ENCODE measurements at regions not wholly inside any gene's neighbourhood (a gene's known extent, or its start where the extent isn't known, plus 50 kb on each side); places are given as distances from the start of the nearest gene placed in this dataset.

DNA sequence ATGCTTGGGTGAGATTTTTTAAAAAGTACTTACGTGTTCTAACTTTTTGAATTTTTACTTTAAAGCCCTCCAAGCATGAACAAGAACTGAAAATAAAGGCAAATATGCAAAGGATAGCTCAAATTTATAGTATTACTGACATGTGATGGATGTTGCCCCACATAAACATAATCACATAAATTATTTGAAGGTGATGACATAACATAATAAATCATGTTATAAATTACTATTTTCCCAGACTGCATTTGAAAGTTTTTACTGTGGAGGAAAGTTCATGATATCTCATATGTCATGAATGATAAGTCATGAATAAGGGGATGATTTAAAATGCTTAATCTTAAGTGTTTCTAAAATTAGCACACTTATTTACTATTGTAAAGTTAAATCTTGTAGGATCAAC, 705.7 kb upstream of the SLITRK1 start:
- TF ChIP-seq, protein P1, sequence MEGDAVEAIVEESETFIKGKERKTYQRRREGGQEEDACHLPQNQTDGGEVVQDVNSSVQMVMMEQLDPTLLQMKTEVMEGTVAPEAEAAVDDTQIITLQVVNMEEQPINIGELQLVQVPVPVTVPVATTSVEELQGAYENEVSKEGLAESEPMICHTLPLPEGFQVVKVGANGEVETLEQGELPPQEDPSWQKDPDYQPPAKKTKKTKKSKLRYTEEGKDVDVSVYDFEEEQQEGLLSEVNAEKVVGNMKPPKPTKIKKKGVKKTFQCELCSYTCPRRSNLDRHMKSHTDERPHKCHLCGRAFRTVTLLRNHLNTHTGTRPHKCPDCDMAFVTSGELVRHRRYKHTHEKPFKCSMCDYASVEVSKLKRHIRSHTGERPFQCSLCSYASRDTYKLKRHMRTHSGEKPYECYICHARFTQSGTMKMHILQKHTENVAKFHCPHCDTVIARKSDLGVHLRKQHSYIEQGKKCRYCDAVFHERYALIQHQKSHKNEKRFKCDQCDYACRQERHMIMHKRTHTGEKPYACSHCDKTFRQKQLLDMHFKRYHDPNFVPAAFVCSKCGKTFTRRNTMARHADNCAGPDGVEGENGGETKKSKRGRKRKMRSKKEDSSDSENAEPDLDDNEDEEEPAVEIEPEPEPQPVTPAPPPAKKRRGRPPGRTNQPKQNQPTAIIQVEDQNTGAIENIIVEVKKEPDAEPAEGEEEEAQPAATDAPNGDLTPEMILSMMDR (IDR thresholded peaks at IDR 0.05): no peak
- TF ChIP-seq POLR2AphosphoS5 (IDR thresholded peaks at IDR 0.05): no peak
- TF ChIP-seq EP300 (IDR thresholded peaks at IDR 0.05; ENCODE audit: low read depth): no peak
